Activated gamma-delta T cell (primary cell): ENCODE measurements at regions not wholly inside any gene's neighbourhood (a gene's known extent, or its start where the extent isn't known, plus 50 kb on each side); places are given as distances from the start of the nearest gene placed in this dataset.
"Not testable (repeated sequence)": the region's sequence is repeated elsewhere in the genome, so short reads cannot be mapped to it uniquely, and the experiment has no call there.

ENCODE experiments used
- DNase-seq: peaks from one replicate; lab custom pipeline; 2025; lab: John Stamatoyannopoulos, UW

GRCh38 chr19:28084659-28085157 is 1128.2 kb downstream of the UQCRFS1 start:
- not testable (repeated sequence) for DNase-seq

- DNase-seq, result no peak
These were observed 1136.3 kb downstream of the UQCRFS1 start for GRCh38 chr19:28076628-28077027.

- DNase-seq, result no peak
These were observed 1137.7 kb downstream of the UQCRFS1 start for GRCh38 chr19:28075229-28075628.

- no peak for DNase-seq
These were observed 1138.2 kb downstream of the UQCRFS1 start for GRCh38 chr19:28074773-28075172.

GRCh38 chr19:28067882-28068281 is 1145.1 kb downstream of the UQCRFS1 start:
- DNase-seq, result no peak

GRCh38 chr19:28066988-28067387 is 1146.0 kb downstream of the UQCRFS1 start:
- no peak for DNase-seq

GRCh38 chr19:28066161-28066560 is 1146.8 kb downstream of the UQCRFS1 start:
- no peak for DNase-seq

GRCh38 chr19:28065026-28065425 is 1147.9 kb downstream of the UQCRFS1 start:
- DNase-seq, result no peak

- DNase-seq, result no peak
These were observed 1149.2 kb downstream of the UQCRFS1 start for GRCh38 chr19:28063702-28064101.

GRCh38 chr19:28061111-28061510 is 1151.8 kb downstream of the UQCRFS1 start:
- DNase-seq, result no peak

- DNase-seq, result not testable (repeated sequence)
These were observed 1155.9 kb downstream of the UQCRFS1 start for GRCh38 chr19:28057026-28057425.

- DNase-seq, result no peak
These were observed 1161.9 kb downstream of the UQCRFS1 start for GRCh38 chr19:28051047-28051446.

GRCh38 chr19:28049875-28050274 is 1163.1 kb downstream of the UQCRFS1 start:
- DNase-seq, result no peak

GRCh38 chr19:28046932-28047331 is 1166.0 kb downstream of the UQCRFS1 start:
- no peak for DNase-seq

- no peak for DNase-seq
These were observed 1167.3 kb downstream of the UQCRFS1 start for GRCh38 chr19:28045621-28046020.

GRCh38 chr19:28044477-28044876 is 1168.5 kb downstream of the UQCRFS1 start:
- DNase-seq, result no peak

- DNase-seq, result no peak
These were observed 1170.4 kb downstream of the UQCRFS1 start for GRCh38 chr19:28042516-28042915.

- DNase-seq, result no peak
These were observed 1173.1 kb downstream of the UQCRFS1 start for GRCh38 chr19:28039677-28040381.

GRCh38 chr19:28037186-28037585 is 1175.8 kb downstream of the UQCRFS1 start:
- DNase-seq, result no peak

GRCh38 chr19:28036486-28036885 is 1176.5 kb downstream of the UQCRFS1 start:
- no peak for DNase-seq

GRCh38 chr19:28034936-28035335 is 1178.0 kb downstream of the UQCRFS1 start:
- DNase-seq, result no peak

GRCh38 chr19:28028881-28029444 is 1184.0 kb downstream of the UQCRFS1 start:
- no peak for DNase-seq

GRCh38 chr19:28027116-28027515 is 1185.8 kb downstream of the UQCRFS1 start:
- DNase-seq, result no peak

GRCh38 chr19:28026636-28027035 is 1186.3 kb downstream of the UQCRFS1 start:
- DNase-seq, result no peak
